HG03103 (cell line): ENCODE measurements at regions not wholly inside any gene's neighbourhood (a gene's known extent, or its start where the extent isn't known, plus 50 kb on each side); places are given as distances from the start of the nearest gene placed in this dataset.

Experiments used
- ATAC-seq: cut with Tn5 transposase; IDR thresholded peaks from one replicate; pipeline ENCODE4 v1.9.1; 2021; ENCODE audit warnings: low read depth; ENCODE audit not compliant: unreplicated experiment

DNA sequence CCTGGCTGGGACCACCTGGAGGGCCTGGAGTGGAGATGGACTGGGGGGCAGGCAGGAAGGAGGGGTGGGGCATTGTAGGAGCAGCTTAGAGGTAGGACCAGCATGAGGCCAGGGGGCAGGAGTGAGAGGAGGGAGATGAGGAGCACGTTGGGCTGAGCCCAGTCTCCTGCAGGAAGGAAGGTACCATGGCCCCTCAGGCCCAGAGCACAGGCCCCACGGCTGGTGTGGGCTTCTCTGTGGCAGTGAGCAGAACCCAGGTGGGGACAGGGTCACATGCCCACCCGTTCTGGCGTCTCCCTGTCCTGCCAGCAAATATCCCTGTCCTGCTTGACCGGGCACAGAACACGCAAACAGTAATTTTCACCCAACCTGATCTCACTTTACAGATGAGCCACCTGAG lies 141.8 kb downstream of the ENGASE start:
- no peak for ATAC-seq

DNA sequence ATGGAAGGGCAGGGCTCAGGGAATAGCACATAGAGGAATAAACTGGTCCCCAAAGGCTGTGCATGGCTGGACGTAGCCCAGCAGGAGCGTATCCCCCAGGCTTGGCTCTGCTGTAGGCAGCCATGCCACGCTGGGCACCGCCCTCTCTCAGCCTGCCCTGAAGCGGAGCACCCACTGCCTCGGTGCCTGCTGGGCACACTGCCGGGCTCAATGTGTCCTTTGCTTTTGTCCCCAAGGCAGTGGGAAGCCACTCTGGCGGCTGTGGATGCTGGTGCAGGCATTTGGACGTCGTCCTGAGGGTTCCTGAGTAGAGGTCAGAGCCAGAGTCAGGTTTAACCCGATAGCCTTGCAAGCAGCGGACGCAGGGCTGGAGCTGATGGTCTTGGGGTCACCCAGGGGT lies 141.0 kb downstream of the ENGASE start:
- ATAC-seq = no peak

- ATAC-seq = no peak
Measured at GRCh38 chr17:79214940-79215604, 140.4 kb downstream of the ENGASE start.

DNA sequence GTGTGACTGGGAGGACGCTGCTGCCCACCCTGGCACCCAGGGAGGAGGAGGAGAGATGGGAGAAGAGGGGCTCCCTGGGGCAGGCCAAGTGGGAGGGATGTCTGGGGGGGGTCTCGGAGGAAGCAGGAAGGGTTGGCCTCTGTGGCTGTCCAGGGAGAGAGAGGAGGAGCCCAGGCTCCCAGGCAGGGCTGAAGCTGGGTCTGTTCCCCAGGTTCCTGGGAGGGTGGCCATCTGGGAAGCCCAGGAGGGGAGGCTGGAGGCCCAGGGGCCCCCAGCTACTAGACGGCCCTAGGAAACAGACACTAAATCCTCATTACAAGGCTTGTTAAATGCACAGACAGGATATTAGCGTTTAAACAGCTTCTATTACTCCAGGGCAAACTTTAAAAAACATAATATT lies 139.8 kb downstream of the ENGASE start:
- no peak for ATAC-seq

DNA sequence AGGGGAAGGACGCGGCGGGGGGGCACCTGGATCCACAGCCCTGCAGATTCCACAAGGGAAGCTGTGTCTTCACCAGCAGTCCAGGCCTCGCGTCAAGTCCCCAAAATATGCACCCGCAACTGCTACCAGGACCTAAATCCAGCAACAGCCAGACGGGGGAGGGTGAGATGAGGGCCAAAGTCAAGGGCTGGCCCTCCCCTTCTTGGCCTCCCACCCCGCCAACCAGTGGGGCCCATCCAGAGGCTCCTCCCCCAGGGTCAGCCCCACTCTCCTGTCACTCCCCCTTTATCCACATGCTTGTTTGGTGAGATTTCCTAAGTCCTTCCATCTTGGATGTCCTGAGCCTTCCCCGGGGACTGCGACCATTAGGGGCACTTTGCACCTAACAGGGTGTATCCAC lies 138.7 kb downstream of the ENGASE start:
- ATAC-seq = no peak

DNA sequence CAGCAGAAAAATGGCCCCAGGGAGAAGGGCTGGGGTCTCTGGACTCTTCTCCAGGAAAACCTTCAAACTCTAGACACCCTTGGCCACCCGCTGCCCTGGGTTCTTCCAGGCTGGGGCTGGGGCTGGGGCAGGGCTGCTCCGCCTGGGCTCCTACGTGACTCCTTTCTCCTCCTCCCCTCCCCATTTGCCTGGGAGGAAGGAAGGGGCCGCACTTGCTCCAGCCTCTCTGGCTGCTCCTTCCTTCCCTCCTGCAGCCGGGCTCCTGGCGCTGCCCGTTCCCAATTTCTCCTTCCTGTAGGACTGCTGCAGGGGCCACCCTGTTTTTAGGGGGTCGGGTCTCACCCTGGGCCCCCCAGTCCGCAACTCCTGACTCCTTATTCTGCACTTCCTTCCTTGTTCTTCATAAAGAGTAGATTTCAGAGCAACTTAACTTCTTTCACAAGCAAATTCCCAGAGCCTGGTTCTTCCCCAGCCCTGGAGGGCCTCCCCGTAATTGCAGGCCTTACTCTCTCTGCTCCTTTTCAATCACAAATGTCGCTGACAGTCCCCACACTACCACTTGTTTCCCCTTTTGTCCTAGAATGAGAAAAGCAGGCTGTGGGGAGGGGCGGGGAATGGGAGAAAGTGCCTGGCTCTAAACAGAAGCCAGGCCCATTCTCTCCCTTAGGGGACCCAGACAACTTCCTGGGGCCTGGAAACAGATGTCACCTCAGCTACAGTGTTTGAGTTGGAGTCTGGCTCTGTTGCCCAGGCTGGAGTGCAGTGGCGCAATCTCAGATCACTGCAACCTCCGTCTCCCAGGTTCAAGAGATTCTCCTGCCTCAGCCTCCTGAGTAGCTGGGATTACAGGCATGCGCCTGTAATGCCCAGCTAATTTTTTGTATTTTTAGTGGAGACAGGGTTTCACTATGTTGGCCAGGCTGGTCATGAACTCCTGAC lies 137.8 kb downstream of the ENGASE start:
- no peak for ATAC-seq

DNA sequence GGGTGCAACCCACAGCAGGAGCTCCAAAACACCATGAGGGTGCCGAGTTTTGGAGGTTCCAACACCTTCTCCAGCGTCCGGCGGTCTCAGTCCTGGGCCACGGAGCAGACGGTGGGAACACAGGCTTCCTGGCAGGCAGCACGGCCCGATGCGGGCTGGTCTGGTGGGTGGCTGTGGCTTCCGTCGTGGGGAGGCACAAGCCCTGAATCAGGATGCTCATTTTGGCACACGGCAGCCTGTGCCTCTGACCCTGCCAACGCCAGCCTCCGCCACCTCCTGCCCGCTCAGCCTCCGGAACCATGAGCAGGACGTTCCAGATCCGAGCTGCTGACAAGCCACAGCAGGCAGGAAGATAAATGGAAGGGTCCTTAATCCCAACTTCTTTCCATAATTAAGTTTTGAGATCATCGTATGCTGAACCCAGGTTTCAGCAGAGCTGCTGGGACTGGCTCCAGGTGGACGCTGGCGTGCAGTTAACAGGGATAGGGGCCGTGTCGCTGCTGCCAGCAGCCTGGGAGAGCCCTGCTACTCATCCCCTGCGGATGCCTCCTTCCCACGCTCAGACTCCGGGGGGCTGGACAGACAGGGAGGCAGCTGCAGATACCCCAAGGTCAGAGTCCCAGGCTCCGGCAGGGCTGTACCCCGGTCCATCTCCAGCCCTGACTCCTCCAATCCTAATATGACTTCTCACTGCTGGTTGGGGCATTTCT lies 136.6 kb downstream of the ENGASE start:
- no peak for ATAC-seq

DNA sequence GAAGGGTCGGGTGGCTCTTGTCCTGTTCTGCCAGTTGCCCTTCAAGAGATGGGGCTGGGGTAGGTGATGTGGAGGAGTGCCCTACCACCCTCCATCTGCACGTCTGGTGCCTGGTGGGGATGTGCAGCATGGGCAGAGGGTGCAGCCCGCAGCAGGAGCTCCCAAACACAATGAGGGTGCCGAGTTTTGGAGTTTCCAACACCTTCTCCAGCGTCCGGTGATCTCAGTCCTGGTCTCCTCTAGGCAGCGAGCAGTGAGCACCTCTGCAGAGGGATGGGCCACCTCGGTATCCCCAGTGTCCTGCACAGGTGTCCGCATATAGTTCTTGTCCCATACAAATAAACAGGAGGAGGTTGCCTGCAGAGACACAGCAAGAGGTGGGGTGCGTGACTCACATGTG lies 136.0 kb downstream of the ENGASE start:
- ATAC-seq = no peak

- no peak for ATAC-seq
Measured at GRCh38 chr17:79207960-79208359, 133.3 kb downstream of the ENGASE start.

GRCh38 chr17:79205688-79206205 lies 131.1 kb downstream of the ENGASE start:
- ATAC-seq = no peak

GRCh38 chr17:79204261-79204660 lies 129.6 kb downstream of the ENGASE start:
- no peak for ATAC-seq

DNA sequence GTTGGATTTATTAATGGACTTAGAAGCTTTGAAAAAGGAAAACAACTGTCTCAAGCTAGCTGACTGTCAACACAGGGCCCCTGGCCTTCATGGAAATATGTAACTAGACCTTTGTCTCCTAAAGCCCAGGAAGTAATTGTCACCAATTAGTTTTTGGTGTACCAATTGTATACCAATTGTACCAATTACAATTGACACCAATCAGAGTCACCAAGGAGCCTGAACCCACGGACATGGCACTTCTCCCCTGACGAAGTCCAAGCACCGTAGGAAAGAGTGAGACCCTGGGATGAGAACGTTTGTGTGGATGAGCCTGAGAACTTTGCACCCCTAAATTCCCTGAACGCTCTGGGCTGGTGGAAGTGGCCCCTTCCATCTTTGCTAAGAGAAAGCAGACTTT lies 129.0 kb downstream of the ENGASE start:
- no peak for ATAC-seq

DNA sequence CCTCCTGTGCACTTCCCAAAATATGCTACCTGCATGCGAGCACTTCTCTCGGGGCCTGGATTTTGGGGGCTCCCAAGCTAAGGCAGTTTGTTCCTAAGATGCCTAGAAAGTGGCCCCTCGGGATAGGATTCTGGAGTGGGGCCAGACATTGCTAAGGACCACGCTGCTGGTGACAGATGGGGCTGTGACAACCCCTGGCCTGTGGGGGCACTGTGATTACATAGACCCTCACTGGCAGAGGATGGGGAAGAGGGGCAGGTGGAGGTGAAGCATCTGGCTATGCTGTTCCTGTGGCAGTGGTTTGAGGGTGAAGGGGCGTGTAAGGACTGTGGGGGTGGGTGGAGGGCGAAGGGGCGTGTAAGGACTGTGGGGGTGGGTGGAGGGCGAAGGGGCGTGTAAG lies 128.4 kb downstream of the ENGASE start:
- ATAC-seq = no peak

- no peak for ATAC-seq
Measured at GRCh38 chr17:79202480-79202879, 127.9 kb downstream of the ENGASE start.

DNA sequence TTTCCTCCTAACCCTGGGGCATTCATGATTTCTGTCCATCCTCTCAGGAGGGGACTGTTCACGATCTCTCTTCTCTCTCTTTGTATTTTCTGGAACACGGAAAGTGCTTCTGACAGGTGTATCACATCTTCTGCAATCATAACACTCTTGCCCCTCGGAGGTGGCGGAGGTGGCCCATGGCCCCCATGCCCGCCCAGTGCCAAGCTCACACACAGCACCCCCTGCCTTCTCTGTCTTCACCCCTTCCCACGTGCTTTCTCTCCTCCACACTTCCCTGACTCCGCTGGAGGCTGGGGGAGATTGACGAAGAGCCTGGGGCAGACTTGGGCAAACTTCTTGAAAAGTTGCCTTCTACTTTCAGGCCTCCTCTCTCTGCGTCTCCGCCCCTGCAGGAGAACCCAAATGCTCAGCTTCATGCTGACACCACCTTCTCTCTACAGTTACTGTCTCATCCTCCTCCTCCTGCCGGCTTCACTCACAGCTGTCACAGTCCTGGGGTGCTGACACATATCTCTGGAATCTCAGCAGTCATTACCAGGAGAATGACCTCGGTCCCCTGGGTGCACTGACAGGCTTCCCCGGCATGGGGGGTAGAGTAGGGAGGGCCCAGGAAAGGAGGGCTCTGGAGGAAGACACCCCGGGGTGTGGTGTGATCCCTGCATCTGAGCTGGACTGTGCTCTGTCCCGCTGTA lies 127.1 kb downstream of the ENGASE start:
- ATAC-seq = no peak

- no peak for ATAC-seq
Measured at GRCh38 chr17:79201119-79201518, 126.5 kb downstream of the ENGASE start.

GRCh38 chr17:79196913-79197312 lies 122.3 kb downstream of the ENGASE start:
- ATAC-seq = no peak

DNA sequence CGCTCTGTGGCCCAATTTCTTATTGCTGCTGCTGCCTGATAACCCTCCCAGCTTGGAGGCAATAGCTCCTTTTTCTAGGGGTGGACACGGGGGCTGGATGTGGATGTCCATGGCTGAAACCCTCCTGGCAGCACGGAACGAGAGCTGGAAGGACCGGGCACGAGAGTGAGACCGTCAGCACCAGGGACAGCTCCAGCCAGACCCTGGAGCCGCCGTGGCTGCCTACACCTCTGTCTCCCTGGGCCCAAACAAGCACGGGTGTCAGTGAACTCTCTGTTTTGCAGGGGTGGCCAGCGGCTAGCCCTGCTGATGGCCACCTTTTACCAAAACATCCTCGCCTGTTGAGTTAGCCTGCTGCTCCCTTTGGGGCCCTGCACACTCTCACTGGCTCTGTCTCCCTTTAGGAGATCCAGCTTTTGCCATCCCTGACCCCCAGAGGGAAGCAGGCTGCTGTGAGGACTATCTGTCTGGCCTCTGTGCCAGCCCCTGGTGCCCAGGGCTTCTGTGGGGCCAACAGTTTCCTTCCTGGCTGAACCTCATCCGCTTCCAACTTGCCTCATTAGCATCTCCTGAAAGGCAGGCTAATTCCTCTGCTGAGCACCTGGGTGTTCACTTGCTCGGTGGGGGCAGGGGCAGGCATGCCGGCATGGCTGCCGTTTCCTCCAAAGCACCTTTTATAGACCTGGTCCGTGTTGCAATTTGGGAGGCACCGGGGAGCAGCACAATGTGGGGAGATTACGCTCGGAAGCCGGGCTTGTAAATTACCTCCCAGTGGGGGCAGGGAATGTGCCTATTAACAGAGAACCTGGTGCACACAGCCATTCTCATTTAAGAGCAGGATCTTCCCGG lies 118.1 kb downstream of the ENGASE start:
- no peak for ATAC-seq

- no peak for ATAC-seq
Measured at GRCh38 chr17:79191270-79191934, 116.8 kb downstream of the ENGASE start.
